Lower lobe of right lung (tissue), 2 donors: ENCODE measurements at regions not wholly inside any gene's neighbourhood (a gene's known extent, or its start where the extent isn't known, plus 50 kb on each side); places are given as distances from the start of the nearest gene placed in this dataset.

ENCODE experiments used
- ATAC-seq, 2 donors: fragments of 200-7000 bp; cut with Tn5 transposase; one replicate each; pipeline ENCODE4 v1.9.1; 2020 to 2022; ENCODE audit warnings: mild to moderate bottlenecking in 2 of 2, moderate library complexity in 2 of 2
- DNase-seq: peaks from one replicate; pipeline ENCODE4 v3.0.0-alpha.2; 2020
- H3K27ac ChIP-seq: fragments of 200-600 bp; one replicate; pipeline ENCODE4 v1.8.0; 2022
- H3K27me3 ChIP-seq: fragments of 200-600 bp; one replicate; pipeline ENCODE4 v1.8.0; 2022; ENCODE audit warnings: low read depth
- H3K36me3 ChIP-seq: fragments of 200-600 bp; one replicate; pipeline ENCODE4 v1.8.0; 2022; ENCODE audit warnings: mild to moderate bottlenecking
- H3K4me1 ChIP-seq: fragments of 200-600 bp; one replicate; pipeline ENCODE4 v1.8.0; 2022
- H3K4me3 ChIP-seq: fragments of 200-600 bp; one replicate; pipeline ENCODE4 v1.8.0; 2022; ENCODE audit warnings: mild to moderate bottlenecking
- H3K9me3 ChIP-seq: fragments of 200-600 bp; one replicate; pipeline ENCODE4 v1.8.0; 2022
- CTCF ChIP-seq: fragments of 200-600 bp; IDR thresholded peaks from one replicate; pipeline ENCODE4 v1.8.0; 2022; ENCODE audit warnings: antibody characterized with exemption, mild to moderate bottlenecking
- intact Hi-C: fragments of 100-400 bp; cut with DNase I; formaldehyde crosslinking; loops from one replicate; pipeline ENCODE4 v1.11.0; 2022
- donor health status: DM: no; HTN: yes; CAD: no; lungs with severe emphysema.

DNA sequence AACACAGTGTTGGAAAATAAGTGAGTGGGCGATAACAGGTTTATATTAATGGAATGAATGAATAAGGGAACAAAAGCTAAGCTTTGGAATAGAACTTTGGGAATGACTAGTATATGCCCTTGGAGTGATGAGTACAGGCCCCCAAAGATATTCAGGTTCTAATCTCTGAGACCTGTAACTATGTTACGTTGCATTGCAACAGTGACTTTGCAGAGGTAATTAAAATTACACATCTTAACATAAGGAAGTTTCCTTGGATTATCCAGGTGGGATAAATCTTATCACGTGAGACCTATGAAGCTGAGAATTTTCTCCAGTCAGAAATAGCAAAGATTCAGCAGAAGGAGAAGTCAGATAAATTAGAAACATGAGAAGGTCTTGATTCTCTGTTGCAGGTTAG is 661.5 kb upstream of the LINC00305 start:
- Histone ChIP-seq H3K27me3 (no peaks in the 10 kb centered on the region), H3K9me3 (no peaks in the 10 kb centered on the region), H3K4me1 (no peaks in the 10 kb centered on the region), H3K36me3 (no peaks in the 10 kb centered on the region), H3K27ac (no peak overlapping the region), H3K4me3 (no peak overlapping the region)
- intact Hi-C loops, result no loop called here
- TF ChIP-seq CTCF, result no peak
- ATAC-seq (no peak), DNase-seq (no peak)

DNA sequence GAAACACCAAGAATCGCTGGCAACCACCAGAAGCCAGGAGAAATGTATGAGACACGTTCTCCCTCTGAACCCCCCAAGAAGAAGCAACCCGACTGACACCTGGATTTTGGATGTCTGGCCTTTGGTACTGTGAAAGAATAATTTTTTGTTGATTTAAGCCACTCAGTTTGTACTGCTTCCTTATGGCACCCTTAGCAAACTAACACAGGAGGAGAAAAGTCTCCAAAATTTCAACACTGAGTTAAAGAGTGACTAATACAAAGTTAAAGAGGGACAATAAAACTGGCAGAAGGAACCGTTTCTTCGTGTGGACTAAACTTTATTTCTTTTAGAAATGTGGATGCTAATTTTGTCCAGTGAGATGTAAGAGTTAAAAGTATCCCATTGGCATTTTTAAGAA is 660.9 kb upstream of the LINC00305 start:
- H3K4me3 ChIP-seq, result no peak overlapping the region
- H3K27ac ChIP-seq, result no peak overlapping the region
- no peaks in the 10 kb centered on the region for H3K27me3 ChIP-seq
- no peaks in the 10 kb centered on the region for H3K36me3 ChIP-seq
- H3K9me3 ChIP-seq, result no peaks in the 10 kb centered on the region
- TF ChIP-seq CTCF, result no peak
- intact Hi-C loops, result no loop called here
- H3K4me1 ChIP-seq, result no peaks in the 10 kb centered on the region
- DNase-seq (no peak), ATAC-seq (no peak)

- no peak for DNase-seq
- H3K4me1 ChIP-seq, result no peaks in the 10 kb centered on the region
- no peak for ATAC-seq
- H3K27me3 ChIP-seq, result no peaks in the 10 kb centered on the region
- no peak for TF ChIP-seq CTCF
- no peak overlapping the region for H3K4me3 ChIP-seq
- H3K27ac ChIP-seq, result no peak overlapping the region
- intact Hi-C loops, result no loop called here
- H3K9me3 ChIP-seq, result no peaks in the 10 kb centered on the region
- no peaks in the 10 kb centered on the region for H3K36me3 ChIP-seq
Observed at GRCh38 chr18:64807560-64807959, 658.7 kb upstream of the LINC00305 start.

DNA sequence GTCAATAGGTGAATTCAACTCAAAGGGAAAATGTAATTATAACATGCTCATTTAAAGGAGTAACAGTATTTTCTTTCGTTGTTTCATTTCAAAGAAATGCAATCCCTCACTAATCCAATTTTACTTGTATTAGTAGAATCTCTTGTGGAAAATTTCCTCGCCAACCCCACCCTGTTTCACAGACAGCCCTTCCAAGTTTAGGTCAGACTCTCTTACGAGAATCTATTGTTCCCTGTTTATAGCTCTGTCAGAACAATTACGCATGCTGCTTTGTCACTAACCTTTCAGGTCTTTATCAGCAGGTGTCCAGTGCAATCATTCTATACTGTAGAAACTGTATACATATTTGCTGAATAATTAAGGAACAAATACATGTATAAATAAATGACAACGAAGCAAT is 657.8 kb upstream of the LINC00305 start:
- Histone ChIP-seq H3K27me3 (no peaks in the 10 kb centered on the region), H3K4me3 (no peak overlapping the region), H3K9me3 (no peaks in the 10 kb centered on the region), H3K27ac (no peak overlapping the region), H3K36me3 (no peaks in the 10 kb centered on the region), H3K4me1 (no peaks in the 10 kb centered on the region)
- ATAC-seq (no peak), DNase-seq (no peak)
- TF ChIP-seq CTCF, result no peak
- intact Hi-C loops, result no loop called here

GRCh38 chr18:64806232-64806631 is 657.3 kb upstream of the LINC00305 start:
- TF ChIP-seq CTCF, result no peak

GRCh38 chr18:64803471-64803870 is 654.6 kb upstream of the LINC00305 start:
- H3K36me3 ChIP-seq, result no peaks in the 10 kb centered on the region
- no peak for DNase-seq
- TF ChIP-seq CTCF, result no peak
- H3K27ac ChIP-seq, result no peak overlapping the region
- H3K27me3 ChIP-seq, result no peaks in the 10 kb centered on the region
- H3K9me3 ChIP-seq, result no peaks in the 10 kb centered on the region
- H3K4me1 ChIP-seq, result no peaks in the 10 kb centered on the region
- no peak overlapping the region for H3K4me3 ChIP-seq
- intact Hi-C loops, result no loop called here
- ATAC-seq, result no peak

More at GRCh38 chr18:64806232-64806631, 657.3 kb upstream of the LINC00305 start:
- H3K4me3 ChIP-seq, result no peak overlapping the region
- intact Hi-C loops, result no loop called here
- H3K27me3 ChIP-seq, result no peaks in the 10 kb centered on the region
- DNase-seq, result no peak
- no peaks in the 10 kb centered on the region for H3K4me1 ChIP-seq
- no peak overlapping the region for H3K27ac ChIP-seq
- ATAC-seq, result no peak
- no peaks in the 10 kb centered on the region for H3K9me3 ChIP-seq
- H3K36me3 ChIP-seq, result no peaks in the 10 kb centered on the region
